ENCODE measurements at regions not wholly inside any gene's neighbourhood (a gene's known extent, or its start where the extent isn't known, plus 50 kb on each side); places are given as distances from the start of the nearest gene placed in this dataset.

- TF ChIP-seq POLR2A (IDR thresholded peaks at IDR 0.05) (no peak), CTCF (IDR thresholded peaks at IDR 0.05) (no peak)
These were observed 75.1 kb upstream of the GRIK1 start for GRCh38 chr21:30014886-30015285.

All from lower leg skin (tissue), 3 donors.